ENCODE measurements at regions not wholly inside any gene's neighbourhood (a gene's known extent, or its start where the extent isn't known, plus 50 kb on each side); places are given as distances from the start of the nearest gene placed in this dataset.
"Not testable (repeated sequence)": the region's sequence is repeated elsewhere in the genome, so short reads cannot be mapped to it uniquely, and the experiment has no call there.

- TF ChIP-seq, protein P1, sequence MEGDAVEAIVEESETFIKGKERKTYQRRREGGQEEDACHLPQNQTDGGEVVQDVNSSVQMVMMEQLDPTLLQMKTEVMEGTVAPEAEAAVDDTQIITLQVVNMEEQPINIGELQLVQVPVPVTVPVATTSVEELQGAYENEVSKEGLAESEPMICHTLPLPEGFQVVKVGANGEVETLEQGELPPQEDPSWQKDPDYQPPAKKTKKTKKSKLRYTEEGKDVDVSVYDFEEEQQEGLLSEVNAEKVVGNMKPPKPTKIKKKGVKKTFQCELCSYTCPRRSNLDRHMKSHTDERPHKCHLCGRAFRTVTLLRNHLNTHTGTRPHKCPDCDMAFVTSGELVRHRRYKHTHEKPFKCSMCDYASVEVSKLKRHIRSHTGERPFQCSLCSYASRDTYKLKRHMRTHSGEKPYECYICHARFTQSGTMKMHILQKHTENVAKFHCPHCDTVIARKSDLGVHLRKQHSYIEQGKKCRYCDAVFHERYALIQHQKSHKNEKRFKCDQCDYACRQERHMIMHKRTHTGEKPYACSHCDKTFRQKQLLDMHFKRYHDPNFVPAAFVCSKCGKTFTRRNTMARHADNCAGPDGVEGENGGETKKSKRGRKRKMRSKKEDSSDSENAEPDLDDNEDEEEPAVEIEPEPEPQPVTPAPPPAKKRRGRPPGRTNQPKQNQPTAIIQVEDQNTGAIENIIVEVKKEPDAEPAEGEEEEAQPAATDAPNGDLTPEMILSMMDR (tag by site-specific recombination; IDR thresholded peaks at IDR 0.05) = not testable (repeated sequence)
- TF ChIP-seq, protein P2, sequence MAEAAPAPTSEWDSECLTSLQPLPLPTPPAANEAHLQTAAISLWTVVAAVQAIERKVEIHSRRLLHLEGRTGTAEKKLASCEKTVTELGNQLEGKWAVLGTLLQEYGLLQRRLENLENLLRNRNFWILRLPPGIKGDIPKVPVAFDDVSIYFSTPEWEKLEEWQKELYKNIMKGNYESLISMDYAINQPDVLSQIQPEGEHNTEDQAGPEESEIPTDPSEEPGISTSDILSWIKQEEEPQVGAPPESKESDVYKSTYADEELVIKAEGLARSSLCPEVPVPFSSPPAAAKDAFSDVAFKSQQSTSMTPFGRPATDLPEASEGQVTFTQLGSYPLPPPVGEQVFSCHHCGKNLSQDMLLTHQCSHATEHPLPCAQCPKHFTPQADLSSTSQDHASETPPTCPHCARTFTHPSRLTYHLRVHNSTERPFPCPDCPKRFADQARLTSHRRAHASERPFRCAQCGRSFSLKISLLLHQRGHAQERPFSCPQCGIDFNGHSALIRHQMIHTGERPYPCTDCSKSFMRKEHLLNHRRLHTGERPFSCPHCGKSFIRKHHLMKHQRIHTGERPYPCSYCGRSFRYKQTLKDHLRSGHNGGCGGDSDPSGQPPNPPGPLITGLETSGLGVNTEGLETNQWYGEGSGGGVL (tag by site-specific recombination; IDR thresholded peaks at IDR 0.05) = not testable (repeated sequence)
- TF ChIP-seq ZNF366 (tag by site-specific recombination; conservative IDR thresholded peaks at IDR 0.05); ZNF274 (IDR thresholded peaks at IDR 0.05; ENCODE audit: low read length); ZNF274 (tag by site-specific recombination; IDR thresholded peaks at IDR 0.05; ENCODE audit: borderline replicate concordance); SALL2 (tag by site-specific recombination; IDR thresholded peaks at IDR 0.05; ENCODE audit: borderline replicate concordance); REPIN1 (tag by site-specific recombination; IDR thresholded peaks at IDR 0.05; ENCODE audit: low read depth); ZNF223 (tag by site-specific recombination; IDR thresholded peaks at IDR 0.05); ZNF324 (tag by site-specific recombination; IDR thresholded peaks at IDR 0.05); ZNF426 (tag by site-specific recombination; IDR thresholded peaks at IDR 0.05); ZNF37A (tag by site-specific recombination; IDR thresholded peaks at IDR 0.05); ZBTB21 (tag by site-specific recombination; IDR thresholded peaks at IDR 0.05); ZBTB8A (tag by site-specific recombination; IDR thresholded peaks at IDR 0.05): not testable (repeated sequence)
- TF ChIP-seq, protein P3, sequence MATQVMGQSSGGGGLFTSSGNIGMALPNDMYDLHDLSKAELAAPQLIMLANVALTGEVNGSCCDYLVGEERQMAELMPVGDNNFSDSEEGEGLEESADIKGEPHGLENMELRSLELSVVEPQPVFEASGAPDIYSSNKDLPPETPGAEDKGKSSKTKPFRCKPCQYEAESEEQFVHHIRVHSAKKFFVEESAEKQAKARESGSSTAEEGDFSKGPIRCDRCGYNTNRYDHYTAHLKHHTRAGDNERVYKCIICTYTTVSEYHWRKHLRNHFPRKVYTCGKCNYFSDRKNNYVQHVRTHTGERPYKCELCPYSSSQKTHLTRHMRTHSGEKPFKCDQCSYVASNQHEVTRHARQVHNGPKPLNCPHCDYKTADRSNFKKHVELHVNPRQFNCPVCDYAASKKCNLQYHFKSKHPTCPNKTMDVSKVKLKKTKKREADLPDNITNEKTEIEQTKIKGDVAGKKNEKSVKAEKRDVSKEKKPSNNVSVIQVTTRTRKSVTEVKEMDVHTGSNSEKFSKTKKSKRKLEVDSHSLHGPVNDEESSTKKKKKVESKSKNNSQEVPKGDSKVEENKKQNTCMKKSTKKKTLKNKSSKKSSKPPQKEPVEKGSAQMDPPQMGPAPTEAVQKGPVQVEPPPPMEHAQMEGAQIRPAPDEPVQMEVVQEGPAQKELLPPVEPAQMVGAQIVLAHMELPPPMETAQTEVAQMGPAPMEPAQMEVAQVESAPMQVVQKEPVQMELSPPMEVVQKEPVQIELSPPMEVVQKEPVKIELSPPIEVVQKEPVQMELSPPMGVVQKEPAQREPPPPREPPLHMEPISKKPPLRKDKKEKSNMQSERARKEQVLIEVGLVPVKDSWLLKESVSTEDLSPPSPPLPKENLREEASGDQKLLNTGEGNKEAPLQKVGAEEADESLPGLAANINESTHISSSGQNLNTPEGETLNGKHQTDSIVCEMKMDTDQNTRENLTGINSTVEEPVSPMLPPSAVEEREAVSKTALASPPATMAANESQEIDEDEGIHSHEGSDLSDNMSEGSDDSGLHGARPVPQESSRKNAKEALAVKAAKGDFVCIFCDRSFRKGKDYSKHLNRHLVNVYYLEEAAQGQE (tag by site-specific recombination; IDR thresholded peaks at IDR 0.05) = not testable (repeated sequence)
These were observed 296.7 kb downstream of the KLF13 start for GRCh38 chr15:31623297-31623696.

Data from HEK293 (cell line).